GM12873 (cell line): ENCODE measurements at regions not wholly inside any gene's neighbourhood (a gene's known extent, or its start where the extent isn't known, plus 50 kb on each side); places are given as distances from the start of the nearest gene placed in this dataset.

Experiments
- CTCF ChIP-seq: IDR thresholded peaks from 2 replicates; pipeline ENCODE4 v1.5.1; 2012; ENCODE audit warnings: low read depth, mild to moderate bottlenecking, moderate library complexity, low read length, control low read depth; ENCODE audit not compliant: insufficient read depth; ENCODE audit errors: missing control alignments

- no peak for TF ChIP-seq CTCF
Observed at GRCh38 chr2:167792126-167792525, 455.3 kb downstream of the STK39 start.

DNA sequence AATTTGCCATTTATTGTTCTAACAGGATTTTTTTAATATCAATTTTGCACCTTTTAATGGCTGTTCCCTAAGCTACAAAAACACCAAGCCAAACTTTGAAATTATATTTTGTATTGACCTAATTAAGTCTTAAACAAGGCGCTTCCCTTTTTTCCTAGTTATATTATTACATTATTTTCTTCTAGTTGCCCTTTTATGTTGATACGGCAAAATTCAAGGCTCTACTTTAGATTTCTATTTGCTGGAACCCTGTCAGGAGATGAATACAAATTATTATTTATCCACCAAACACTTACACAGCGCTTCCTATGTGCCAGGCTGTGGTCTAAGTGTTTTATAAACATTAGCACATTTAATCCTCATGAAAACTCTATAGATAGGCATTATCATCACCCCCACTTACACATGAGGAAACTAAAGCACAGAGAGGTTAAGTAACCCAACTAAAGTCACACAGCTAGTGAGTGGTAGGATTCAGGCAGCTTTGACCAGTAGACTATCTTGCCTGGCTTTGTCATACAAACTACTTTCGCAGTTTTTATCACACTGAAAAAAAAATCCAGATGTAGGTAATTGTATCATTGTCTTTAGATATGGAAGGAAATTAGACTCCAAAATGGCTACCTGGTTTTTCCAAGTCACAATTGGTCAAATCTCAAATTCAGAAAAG, 456.5 kb downstream of the STK39 start:
- no peak for TF ChIP-seq CTCF

DNA sequence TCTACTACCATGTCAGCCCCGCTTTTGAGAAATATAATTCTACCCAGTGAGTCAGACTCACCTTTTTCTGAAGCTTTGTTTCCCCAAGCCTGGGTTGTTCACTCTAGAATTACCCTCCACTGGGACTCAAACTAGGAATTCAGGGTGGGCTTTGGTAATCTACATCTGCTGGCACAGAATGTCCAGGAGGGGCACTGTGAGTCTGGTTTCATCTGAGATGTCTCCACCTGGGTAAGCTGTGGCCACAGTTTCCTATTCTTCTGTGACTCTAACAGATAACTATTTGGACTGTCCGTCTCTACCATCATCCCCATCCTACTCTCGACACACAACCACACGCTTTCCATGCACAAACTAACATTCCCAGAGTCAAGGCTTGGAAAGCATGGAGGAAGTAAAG, 457.2 kb downstream of the STK39 start:
- TF ChIP-seq CTCF, result no peak

GRCh38 chr2:167787562-167787961, 459.8 kb downstream of the STK39 start:
- TF ChIP-seq CTCF, result no peak

DNA sequence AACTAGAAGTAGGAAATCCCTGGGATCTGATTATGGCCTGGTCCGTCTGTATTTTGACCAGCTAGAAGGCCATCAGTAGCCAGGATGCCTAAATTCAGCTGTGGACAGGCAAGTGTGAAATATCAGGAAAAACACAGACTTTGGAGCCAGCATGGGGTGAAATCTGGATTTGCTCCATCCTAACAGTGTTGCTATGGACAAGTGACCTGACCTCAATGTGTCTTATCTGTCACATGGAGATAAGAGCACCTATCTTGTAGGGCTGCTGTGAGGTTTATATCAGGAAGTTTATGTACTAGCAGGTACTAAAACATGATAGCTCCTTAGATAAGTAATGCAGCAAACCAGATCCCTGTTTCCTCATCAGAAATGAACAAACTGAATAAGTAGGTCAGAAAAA, 460.4 kb downstream of the STK39 start:
- TF ChIP-seq CTCF, result no peak

- no peak for TF ChIP-seq CTCF
Observed at GRCh38 chr2:167785606-167786216, 461.7 kb downstream of the STK39 start.

- no peak for TF ChIP-seq CTCF
Observed at GRCh38 chr2:167784084-167784425, 463.3 kb downstream of the STK39 start.
